ENCODE measurements at regions not wholly inside any gene's neighbourhood (a gene's known extent, or its start where the extent isn't known, plus 50 kb on each side); places are given as distances from the start of the nearest gene placed in this dataset.

DNA sequence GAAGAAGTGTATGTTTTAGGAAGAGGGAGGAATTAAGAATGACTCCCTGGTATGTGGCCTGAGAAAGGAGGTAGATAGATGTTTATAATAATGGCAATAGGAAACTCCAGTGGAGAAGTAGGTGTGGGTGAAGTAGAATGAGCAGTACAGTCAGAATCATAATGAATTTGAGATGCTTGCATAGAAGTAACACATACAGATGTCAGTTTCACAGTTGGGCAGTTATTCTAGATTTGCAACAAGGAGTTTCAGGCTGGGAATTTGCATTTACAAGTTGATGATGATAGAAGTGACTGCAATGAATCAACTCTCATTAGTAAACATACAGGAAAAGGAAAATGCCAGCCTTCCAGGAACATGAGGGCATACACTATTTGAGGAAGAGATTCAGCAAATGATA, 149.0 kb downstream of the SLITRK1 start:
- no peak for DNase-seq (ENCODE audit: low spot score)
- in situ Hi-C loops (cut with MboI; ENCODE audit: low pct_unique_long_range_greater_than_20kb, low sequenced_read_pairs, unreplicated experiment): no loop called here
- TF ChIP-seq, protein P1, sequence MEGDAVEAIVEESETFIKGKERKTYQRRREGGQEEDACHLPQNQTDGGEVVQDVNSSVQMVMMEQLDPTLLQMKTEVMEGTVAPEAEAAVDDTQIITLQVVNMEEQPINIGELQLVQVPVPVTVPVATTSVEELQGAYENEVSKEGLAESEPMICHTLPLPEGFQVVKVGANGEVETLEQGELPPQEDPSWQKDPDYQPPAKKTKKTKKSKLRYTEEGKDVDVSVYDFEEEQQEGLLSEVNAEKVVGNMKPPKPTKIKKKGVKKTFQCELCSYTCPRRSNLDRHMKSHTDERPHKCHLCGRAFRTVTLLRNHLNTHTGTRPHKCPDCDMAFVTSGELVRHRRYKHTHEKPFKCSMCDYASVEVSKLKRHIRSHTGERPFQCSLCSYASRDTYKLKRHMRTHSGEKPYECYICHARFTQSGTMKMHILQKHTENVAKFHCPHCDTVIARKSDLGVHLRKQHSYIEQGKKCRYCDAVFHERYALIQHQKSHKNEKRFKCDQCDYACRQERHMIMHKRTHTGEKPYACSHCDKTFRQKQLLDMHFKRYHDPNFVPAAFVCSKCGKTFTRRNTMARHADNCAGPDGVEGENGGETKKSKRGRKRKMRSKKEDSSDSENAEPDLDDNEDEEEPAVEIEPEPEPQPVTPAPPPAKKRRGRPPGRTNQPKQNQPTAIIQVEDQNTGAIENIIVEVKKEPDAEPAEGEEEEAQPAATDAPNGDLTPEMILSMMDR (IDR thresholded peaks at IDR 0.05; ENCODE audit: extremely low read depth, insufficient read depth, missing control alignments): no peak

DNA sequence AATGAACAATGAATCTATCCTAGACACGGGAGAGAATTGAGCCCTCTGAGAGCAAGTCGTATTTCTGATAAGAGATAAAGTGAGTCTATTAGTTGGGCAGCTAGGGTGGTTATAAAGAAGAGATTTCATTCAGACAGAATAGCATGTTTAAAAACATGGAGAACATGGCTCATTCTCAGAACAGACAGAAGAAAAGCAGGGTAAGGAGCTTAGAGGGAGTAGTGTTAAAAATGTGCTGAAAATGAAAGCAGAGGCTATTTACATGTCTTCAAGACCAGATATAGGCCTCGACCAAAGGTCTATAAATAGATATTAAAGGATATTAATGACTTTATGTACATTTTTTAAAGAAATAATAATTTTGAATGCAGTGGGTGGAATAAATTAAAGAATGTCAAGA, 149.5 kb downstream of the SLITRK1 start:
- TF ChIP-seq, protein P1 (IDR thresholded peaks at IDR 0.05; ENCODE audit: extremely low read depth, insufficient read depth, missing control alignments): no peak
- in situ Hi-C loops (cut with MboI; ENCODE audit: low pct_unique_long_range_greater_than_20kb, low sequenced_read_pairs, unreplicated experiment): no loop called here
- no peak for DNase-seq (ENCODE audit: low spot score)

DNA sequence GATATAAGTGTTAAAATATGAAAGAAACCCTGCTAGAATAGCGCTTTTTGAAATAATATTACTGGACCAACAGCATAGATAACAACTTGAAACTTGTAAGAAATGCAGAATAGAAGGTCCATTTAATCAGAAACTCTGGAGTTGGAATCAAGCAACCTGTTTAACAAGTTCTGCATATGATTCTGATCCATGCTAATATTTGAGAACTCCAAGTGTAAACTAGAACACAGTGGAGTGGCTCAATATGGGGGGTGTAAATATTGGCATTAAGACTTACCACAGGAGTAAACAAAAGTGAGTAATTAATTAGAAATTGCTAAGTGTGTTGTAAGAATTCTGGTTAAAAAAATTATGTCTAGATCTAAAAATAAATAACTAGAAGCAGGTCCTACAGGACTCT, 151.2 kb downstream of the SLITRK1 start:
- in situ Hi-C loops (cut with MboI; ENCODE audit: low pct_unique_long_range_greater_than_20kb, low sequenced_read_pairs, unreplicated experiment): no loop called here
- TF ChIP-seq, protein P1 (IDR thresholded peaks at IDR 0.05; ENCODE audit: extremely low read depth, insufficient read depth, missing control alignments): no peak
- DNase-seq (ENCODE audit: low spot score): no peak

DNA sequence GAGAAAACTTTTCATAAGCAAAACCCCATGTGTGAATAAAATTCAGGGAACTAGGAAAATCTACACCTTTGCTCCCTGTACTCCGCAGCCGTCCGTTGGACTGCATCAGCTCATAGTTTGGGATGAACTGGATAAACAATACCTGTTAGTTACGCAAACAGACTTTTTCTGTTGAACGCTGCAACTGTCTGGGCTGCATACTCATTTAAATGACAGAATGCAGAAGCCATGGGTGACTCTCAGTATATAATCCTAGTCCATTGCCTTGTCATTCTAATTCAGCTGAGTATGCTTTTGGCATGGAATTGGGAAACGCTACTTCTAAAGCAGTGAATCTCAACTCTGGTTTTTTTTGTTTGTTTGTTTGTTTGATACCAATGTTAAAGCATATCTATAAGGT, 151.6 kb downstream of the SLITRK1 start:
- DNase-seq (ENCODE audit: low spot score): no peak
- in situ Hi-C loops (cut with MboI; ENCODE audit: low pct_unique_long_range_greater_than_20kb, low sequenced_read_pairs, unreplicated experiment): no loop called here
- TF ChIP-seq, protein P1 (IDR thresholded peaks at IDR 0.05; ENCODE audit: extremely low read depth, insufficient read depth, missing control alignments): no peak

DNA sequence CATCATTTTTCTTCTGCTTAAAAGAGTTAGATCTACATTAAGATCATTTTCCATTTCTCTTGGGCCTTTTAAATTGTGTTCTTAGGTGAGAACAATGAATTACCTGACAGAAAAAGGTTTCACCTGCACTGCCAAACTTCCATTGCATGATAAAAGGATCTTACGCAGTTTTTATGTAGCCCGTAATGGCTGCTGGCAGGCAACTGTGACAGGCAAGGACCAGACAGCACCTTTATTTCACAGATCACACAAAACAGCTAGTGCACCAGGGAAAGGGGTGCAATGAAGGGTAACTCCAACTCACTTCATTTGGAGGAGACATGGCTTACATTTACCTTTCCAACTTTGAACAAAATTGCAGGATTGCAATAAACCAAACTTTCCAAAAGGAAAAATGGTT, 159.8 kb downstream of the SLITRK1 start:
- in situ Hi-C loops (cut with MboI; ENCODE audit: low pct_unique_long_range_greater_than_20kb, low sequenced_read_pairs, unreplicated experiment): no loop called here
- TF ChIP-seq, protein P1 (IDR thresholded peaks at IDR 0.05; ENCODE audit: extremely low read depth, insufficient read depth, missing control alignments): no peak
- DNase-seq (ENCODE audit: low spot score): no peak

DNA sequence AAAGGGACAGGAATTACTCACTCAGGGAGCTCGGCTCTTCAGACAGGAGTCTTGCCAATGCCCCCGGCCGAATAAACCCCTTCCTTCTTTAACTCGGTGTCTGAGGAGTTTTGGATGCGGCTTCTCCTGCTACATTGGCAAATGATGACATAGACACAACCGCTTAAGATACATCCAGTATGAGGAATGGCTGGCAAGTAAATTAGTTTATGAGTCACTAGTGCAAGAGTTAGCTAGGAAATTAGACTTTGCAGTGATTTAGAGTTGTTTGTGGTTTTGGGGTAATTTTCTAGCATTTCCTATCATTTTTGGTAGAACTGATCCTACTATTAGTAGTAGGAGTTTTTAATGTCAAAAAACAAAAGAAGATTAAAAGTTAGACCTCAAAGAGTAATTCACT, 166.2 kb downstream of the SLITRK1 start:
- in situ Hi-C loops (cut with MboI; ENCODE audit: low pct_unique_long_range_greater_than_20kb, low sequenced_read_pairs, unreplicated experiment): no loop called here
- TF ChIP-seq, protein P1 (IDR thresholded peaks at IDR 0.05; ENCODE audit: extremely low read depth, insufficient read depth, missing control alignments): no peak
- no peak for DNase-seq (ENCODE audit: low spot score)

DNA sequence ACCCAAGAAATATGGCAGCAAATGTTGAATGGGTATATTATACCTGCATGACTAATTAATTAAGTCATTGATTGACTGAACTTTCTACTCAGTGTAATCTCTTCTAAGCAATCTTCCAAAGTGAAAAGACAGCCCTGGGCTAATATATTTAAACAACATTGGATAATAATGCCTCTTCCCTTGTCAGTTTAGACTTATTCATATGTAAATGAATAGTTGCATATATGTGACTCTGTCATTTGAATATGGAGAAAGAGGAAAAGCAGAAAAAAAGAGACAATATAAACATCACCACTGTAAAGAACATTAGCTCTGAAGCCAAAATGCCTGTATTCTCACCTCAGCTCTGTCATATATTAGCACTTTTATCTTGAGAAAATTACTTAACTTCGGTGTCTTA, 168.0 kb downstream of the SLITRK1 start:
- DNase-seq (ENCODE audit: low spot score): no peak
- TF ChIP-seq, protein P1 (IDR thresholded peaks at IDR 0.05; ENCODE audit: extremely low read depth, insufficient read depth, missing control alignments): no peak
- in situ Hi-C loops (cut with MboI; ENCODE audit: low pct_unique_long_range_greater_than_20kb, low sequenced_read_pairs, unreplicated experiment): no loop called here
